CD4-positive, alpha-beta T cell (primary cell): ENCODE measurements at regions not wholly inside any gene's neighbourhood (a gene's known extent, or its start where the extent isn't known, plus 50 kb on each side); places are given as distances from the start of the nearest gene placed in this dataset.

Source experiments
- ATAC-seq: fragments of 200-7000 bp; cut with Tn5 transposase; one replicate; pipeline ENCODE4 v1.10.0; 2022; ENCODE audit warnings: mild to moderate bottlenecking; ENCODE audit not compliant: poor library complexity
- CTCF ChIA-PET: fragments of 350-600 bp; sonication (Branson Sonifier 250); formaldehyde crosslinking; loops from one replicate; lab custom pipeline; 2021; ENCODE audit warnings: antibody characterized with exemption, inconsistent platforms; lab: Charles Lee
- POLR2A ChIA-PET: fragments of 350-600 bp; sonication (Branson Sonifier 250); formaldehyde crosslinking; loops from one replicate; lab custom pipeline; 2021; ENCODE audit warnings: antibody characterized with exemption, inconsistent platforms; lab: Charles Lee
- DNase-seq, 14 experiments: peaks; one replicate each; pipeline ENCODE4 v3.0.0-alpha.2; 2013 to 2020; ENCODE audit warnings: mixed read lengths in 2 of 14
- H3K27ac ChIP-seq, 2 donors: one replicate each; pipeline versions ENCODE4 v1.5.1 to v1.7.0; 2013; ENCODE audit warnings: low read length in 2 of 2, low read depth in 1 of 2, mild to moderate bottlenecking in 1 of 2
- H3K27me3 ChIP-seq, 2 experiments: 1 replicate in 1 of 2; 2 replicates in 1 of 2; pipeline versions ENCODE4 v1.6.1 to v1.7.0; 2013; ENCODE audit warnings: low read length in 2 of 2, control low read depth in 1 of 2, mild to moderate bottlenecking in 1 of 2, moderate library complexity in 1 of 2; ENCODE audit not compliant: insufficient read depth in 2 of 2, control insufficient read depth in 1 of 2
- H3K36me3 ChIP-seq: one replicate; pipeline ENCODE4 v1.6.1; 2013; ENCODE audit warnings: low read length, control low read depth; ENCODE audit not compliant: insufficient read depth
- H3K4me1 ChIP-seq: one replicate; pipeline ENCODE4 v1.6.1; 2013; ENCODE audit warnings: low read length, control low read depth; ENCODE audit not compliant: insufficient read depth
- H3K4me3 ChIP-seq: one replicate; pipeline ENCODE4 v1.5.1; 2013; ENCODE audit warnings: mild to moderate bottlenecking, low read length, moderate library complexity
- H3K9me3 ChIP-seq, 2 experiments: 1 replicate in 1 of 2; 2 replicates in 1 of 2; pipeline versions ENCODE4 v1.6.1 to v1.7.0; 2013; ENCODE audit warnings: low read length in 2 of 2, mild to moderate bottlenecking in 2 of 2, control low read depth in 1 of 2, moderate library complexity in 1 of 2; ENCODE audit not compliant: control insufficient read depth in 1 of 2, insufficient read depth in 1 of 2
- H3K27ac Mint-ChIP-seq: one replicate; pipeline ENCODE4 v1.8.0; 2020; ENCODE audit warnings: mixed read lengths
- H3K27me3 Mint-ChIP-seq: one replicate; pipeline ENCODE4 v1.8.0; 2021; ENCODE audit warnings: mixed read lengths
- H3K36me3 Mint-ChIP-seq: one replicate; pipeline ENCODE4 v1.8.0; 2021; ENCODE audit warnings: low read depth, mixed read lengths
- H3K4me1 Mint-ChIP-seq: one replicate; pipeline ENCODE4 v1.8.0; 2021; ENCODE audit warnings: low read depth, mixed read lengths
- H3K4me3 Mint-ChIP-seq: one replicate; pipeline ENCODE4 v1.8.0; 2020; ENCODE audit warnings: mild to moderate bottlenecking, mixed read lengths
- H3K9me3 Mint-ChIP-seq: one replicate; pipeline ENCODE4 v1.8.0; 2020; ENCODE audit warnings: mixed read lengths
- CTCF ChIP-seq: fragments of 200-600 bp; IDR thresholded peaks from one replicate; pipeline ENCODE4 v1.8.0; 2022; ENCODE audit warnings: antibody characterized with exemption, mild to moderate bottlenecking
- intact Hi-C, 2 experiments: fragments of 100-400 bp; cut with DNase I in 1 of 2; cut with micrococcal nuclease in 1 of 2; formaldehyde crosslinking; loops; one replicate each; pipeline versions ENCODE4 v1.15.1 to v1.9.0; 2023 to 2025; cut with DNase I, micrococcal nuclease

DNA sequence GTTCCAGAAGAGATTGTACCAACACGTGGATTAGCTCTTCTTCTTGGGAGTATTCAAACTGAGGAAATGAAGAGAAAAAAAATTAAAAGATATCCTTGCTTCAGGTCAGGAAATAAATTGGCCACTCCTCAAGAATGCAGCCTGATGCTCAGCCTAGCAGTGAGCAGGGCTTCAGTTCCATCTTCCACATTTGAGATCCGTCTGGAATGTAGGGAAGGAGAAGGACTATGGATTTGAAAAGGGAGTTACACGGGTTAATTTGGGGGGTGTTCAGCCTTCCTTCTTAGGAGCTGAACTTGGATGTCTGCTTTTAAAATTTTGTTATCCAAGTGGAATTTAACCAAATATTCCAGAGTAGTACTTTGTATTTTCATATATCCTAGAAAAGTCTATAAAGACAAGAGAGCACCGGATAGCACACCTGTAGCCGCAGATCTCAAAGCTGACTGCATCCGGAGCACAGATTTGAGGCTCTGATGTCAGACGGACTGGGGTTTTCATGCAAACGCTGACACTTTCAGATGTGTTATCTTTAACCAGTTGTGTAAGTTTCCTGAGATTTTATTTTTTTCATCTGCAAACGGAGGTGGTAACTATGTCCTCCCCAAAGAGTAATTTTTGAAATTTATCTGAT lies 99.3 kb downstream of the COPS8 start:
- intact Hi-C loops: no loop called here
- TF ChIP-seq CTCF: no peak
- H3K4me1 Mint-ChIP-seq: no peaks in the 10 kb centered on the region
- Histone ChIP-seq H3K4me3 (no peak overlapping the region), H3K9me3 (no peaks in the 10 kb centered on the region), H3K27ac (no peak overlapping the region), H3K4me1 (no peaks in the 10 kb centered on the region), H3K36me3 (no peaks in the 10 kb centered on the region), H3K27me3 (peaks cover 0 to 3% of the 10 kb centered on the region in 2 experiments)
- ATAC-seq: no peak
- H3K27ac Mint-ChIP-seq: no peak overlapping the region
- H3K9me3 Mint-ChIP-seq: peaks cover 2% of the 10 kb centered on the region
- H3K27me3 Mint-ChIP-seq: peaks cover 43% of the 10 kb centered on the region
- no peaks in the 10 kb centered on the region for H3K36me3 Mint-ChIP-seq
- H3K4me3 Mint-ChIP-seq: no peak overlapping the region
- CTCF ChIA-PET: no interaction called here
- no peak for DNase-seq
- POLR2A ChIA-PET: no interaction called here

GRCh38 chr2:237185553-237185925 lies 99.8 kb downstream of the COPS8 start:
- ChIA-PET POLR2A (interaction anchor here (0.5 kb wide), 1 partner anchor 943 kb away, joined by 4 read pairs; no protein-coding TSS in a partner anchor), CTCF (no interaction called here)
- DNase-seq: no peak
- Mint-ChIP-seq H3K27ac (no peak overlapping the region), H3K36me3 (no peaks in the 10 kb centered on the region), H3K4me1 (no peaks in the 10 kb centered on the region), H3K27me3 (peaks cover 42% of the 10 kb centered on the region), H3K4me3 (no peak overlapping the region), H3K9me3 (peaks cover 2% of the 10 kb centered on the region)
- Histone ChIP-seq H3K4me1 (no peaks in the 10 kb centered on the region), H3K27me3 (peaks cover 0 to 3% of the 10 kb centered on the region in 2 experiments), H3K36me3 (no peaks in the 10 kb centered on the region), H3K9me3 (no peaks in the 10 kb centered on the region), H3K4me3 (no peak overlapping the region), H3K27ac (no peak overlapping the region)
- intact Hi-C loops: no loop called here
- no peak for TF ChIP-seq CTCF
- ATAC-seq: no peak

GRCh38 chr2:237189799-237190198 lies 104.1 kb downstream of the COPS8 start:
- ATAC-seq (no peak), DNase-seq (no peak)
- peaks cover 2% of the 10 kb centered on the region for H3K9me3 Mint-ChIP-seq
- H3K36me3 ChIP-seq: no peaks in the 10 kb centered on the region
- H3K4me1 ChIP-seq: no peaks in the 10 kb centered on the region
- H3K27me3 Mint-ChIP-seq: peaks cover 26% of the 10 kb centered on the region
- H3K36me3 Mint-ChIP-seq: no peaks in the 10 kb centered on the region
- no peak for TF ChIP-seq CTCF
- POLR2A ChIA-PET: no interaction called here
- CTCF ChIA-PET: no interaction called here
- H3K4me1 Mint-ChIP-seq: no peaks in the 10 kb centered on the region
- H3K27ac ChIP-seq: no peak overlapping the region
- no peak overlapping the region for H3K27ac Mint-ChIP-seq
- intact Hi-C loops: no loop called here
- H3K4me3 Mint-ChIP-seq: no peak overlapping the region
- H3K4me3 ChIP-seq: no peak overlapping the region
- H3K27me3 ChIP-seq: peaks cover 0 to 3% of the 10 kb centered on the region in 2 experiments
- no peaks in the 10 kb centered on the region for H3K9me3 ChIP-seq
